A549 (cell line): ENCODE measurements at regions not wholly inside any gene's neighbourhood (a gene's known extent, or its start where the extent isn't known, plus 50 kb on each side); places are given as distances from the start of the nearest gene placed in this dataset.
"Not testable (repeated sequence)": the region's sequence is repeated elsewhere in the genome, so short reads cannot be mapped to it uniquely, and the experiment has no call there.

Source experiments
- ATAC-seq, 2 experiments: fragments of 200-7000 bp in 1 of 2; fragments of >200 bp in 1 of 2; cut with Nextera tagmentation in 1 of 2; cut with Tn5 transposase in 1 of 2; 3 replicates each; pipeline versions ENCODE4 v1.8.0 to v1.9.1; 2018 to 2020; ENCODE audit warnings: mild to moderate bottlenecking in 1 of 2, moderate library complexity in 1 of 2
- CTCF ChIA-PET: fragments of 300-600 bp; sonication (Branson Sonifier 250); formaldehyde crosslinking; extraction: SDS; loops from one replicate; lab custom pipeline; 2021; ENCODE audit warnings: antibody characterized with exemption, inconsistent platforms; lab: Yijun Ruan, JAX
- POLR2A ChIA-PET: fragments of 350-600 bp; formaldehyde crosslinking; extraction: SDS; loops from one replicate; lab custom pipeline; 2021; ENCODE audit warnings: antibody characterized with exemption, inconsistent platforms; lab: Yijun Ruan, JAX
- DNase-seq, 2 experiments: peaks; one replicate each; pipeline versions ENCODE4 v3.0.0 to v3.0.0-alpha.2; 2011 to 2016; ENCODE audit warnings: low read depth in 1 of 2, low spot score in 1 of 2
- FAIRE-seq: peaks from 2 replicates; lab custom pipeline; 2011; peaks lifted over from hg19 to GRCh38; lab: Jason Lieb, UNC
- H3K27ac ChIP-seq, 2 experiments: fragments of >200 bp; sonication (Bioruptor Twin); formaldehyde crosslinking; 3 replicates each; pipeline ENCODE4 v1.5.1; 2016 to 2017
- H3K4me1 ChIP-seq: fragments of >200 bp; sonication (Bioruptor Twin); formaldehyde crosslinking; 3 replicates; pipeline ENCODE4 v1.6.1; 2016
- H3K4me2 ChIP-seq: fragments of >200 bp; sonication (Bioruptor Twin); formaldehyde crosslinking; 3 replicates; pipeline ENCODE4 v1.6.1; 2016
- H3K4me3 ChIP-seq: fragments of >200 bp; sonication (Bioruptor Twin); formaldehyde crosslinking; 3 replicates; pipeline ENCODE4 v1.5.1; 2016
- H3K9me3 ChIP-seq: fragments of >200 bp; sonication (Bioruptor Twin); formaldehyde crosslinking; 3 replicates; pipeline ENCODE4 v1.6.1; 2016
- WGBS: methylation state at CpG from one replicate; pipeline ENCODE4 v1.1.6; 2017; ENCODE audit errors: missing lambda C conversion rate; 5-methylcytosine and 5-hydroxymethylcytosine counted together

DNA sequence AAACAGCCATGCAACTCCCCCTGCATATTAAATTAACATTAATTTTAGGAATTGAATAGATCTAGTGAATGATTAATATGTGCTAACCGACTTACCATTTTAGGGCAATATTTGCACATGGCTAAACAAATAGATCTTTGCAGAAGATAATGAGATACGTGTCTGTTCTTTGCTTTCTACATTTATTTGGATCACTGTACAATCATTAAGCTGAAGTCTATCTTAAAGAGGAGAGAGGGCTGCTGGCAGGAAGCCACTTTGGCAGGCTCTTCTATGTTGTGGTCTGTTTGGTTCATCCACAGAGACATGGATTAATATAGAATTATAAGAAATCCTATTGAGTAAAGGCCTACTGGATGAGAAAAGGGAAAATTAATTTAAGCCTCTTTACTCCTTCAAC, 318.5 kb downstream of the ANKRD30B start:
- CTCF ChIA-PET, POLR2A ChIA-PET, FAIRE-seq, ATAC-seq, H3K4me2 ChIP-seq, DNase-seq, H3K4me3 ChIP-seq, H3K27ac ChIP-seq, H3K4me1 ChIP-seq, H3K9me3 ChIP-seq: not testable (repeated sequence)
- WGBS: 0% methylated on average over 2 of the region's 2 CpGs

DNA sequence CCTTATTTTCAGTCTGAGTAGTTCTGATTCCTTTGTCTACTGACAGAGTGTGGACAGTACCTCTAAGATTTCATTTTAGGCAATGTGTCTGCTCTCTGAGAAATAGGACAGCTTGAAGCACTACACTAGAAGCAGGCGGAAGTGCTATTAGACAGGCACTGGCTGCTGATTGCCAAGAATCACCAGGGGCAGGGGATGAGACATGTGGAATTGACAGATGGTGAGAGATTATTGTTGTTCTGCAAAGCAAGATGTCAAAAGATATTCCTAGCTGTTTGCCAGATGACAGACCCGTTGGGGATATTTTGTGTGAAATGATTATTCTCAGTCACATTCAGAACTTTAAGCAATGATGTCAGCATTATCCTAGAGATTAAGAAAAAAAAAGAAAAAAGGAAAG, 323.3 kb downstream of the ANKRD30B start:
- not testable (repeated sequence) for H3K4me1 ChIP-seq

More for the DNA sequence above, 323.3 kb downstream of the ANKRD30B start:
- POLR2A ChIA-PET, H3K4me3 ChIP-seq, H3K9me3 ChIP-seq, FAIRE-seq, DNase-seq, ATAC-seq, CTCF ChIA-PET, H3K4me2 ChIP-seq, H3K27ac ChIP-seq: not testable (repeated sequence)
- 6% methylated on average over 2 of the region's 2 CpGs for WGBS
